Epidermal melanocyte (primary cell): ENCODE measurements at regions not wholly inside any gene's neighbourhood (a gene's known extent, or its start where the extent isn't known, plus 50 kb on each side); places are given as distances from the start of the nearest gene placed in this dataset.
"Not testable (repeated sequence)": the region's sequence is repeated elsewhere in the genome, so short reads cannot be mapped to it uniquely, and the experiment has no call there.

ENCODE experiments used
- DNase-seq: peaks from one replicate; pipeline ENCODE4 v3.0.0; 2011; ENCODE audit warnings: low spot score; ENCODE audit not compliant: insufficient read length

DNA sequence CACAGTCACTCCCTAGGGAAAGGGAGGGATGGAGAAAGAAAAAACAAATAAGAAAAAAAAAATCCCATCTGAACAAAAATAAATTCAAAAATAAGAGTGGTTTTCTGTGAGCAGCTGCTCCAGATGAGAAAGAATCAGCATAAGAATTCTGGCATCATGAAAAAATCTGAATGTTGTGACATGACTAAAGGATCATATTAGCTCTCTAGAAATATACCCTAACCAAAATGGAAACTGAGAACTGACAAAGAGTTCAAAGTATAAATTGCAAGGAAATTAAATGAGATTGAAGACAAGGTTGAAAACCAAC, 579.0 kb downstream of the UQCRFS1 start:
- DNase-seq, result no peak

DNA sequence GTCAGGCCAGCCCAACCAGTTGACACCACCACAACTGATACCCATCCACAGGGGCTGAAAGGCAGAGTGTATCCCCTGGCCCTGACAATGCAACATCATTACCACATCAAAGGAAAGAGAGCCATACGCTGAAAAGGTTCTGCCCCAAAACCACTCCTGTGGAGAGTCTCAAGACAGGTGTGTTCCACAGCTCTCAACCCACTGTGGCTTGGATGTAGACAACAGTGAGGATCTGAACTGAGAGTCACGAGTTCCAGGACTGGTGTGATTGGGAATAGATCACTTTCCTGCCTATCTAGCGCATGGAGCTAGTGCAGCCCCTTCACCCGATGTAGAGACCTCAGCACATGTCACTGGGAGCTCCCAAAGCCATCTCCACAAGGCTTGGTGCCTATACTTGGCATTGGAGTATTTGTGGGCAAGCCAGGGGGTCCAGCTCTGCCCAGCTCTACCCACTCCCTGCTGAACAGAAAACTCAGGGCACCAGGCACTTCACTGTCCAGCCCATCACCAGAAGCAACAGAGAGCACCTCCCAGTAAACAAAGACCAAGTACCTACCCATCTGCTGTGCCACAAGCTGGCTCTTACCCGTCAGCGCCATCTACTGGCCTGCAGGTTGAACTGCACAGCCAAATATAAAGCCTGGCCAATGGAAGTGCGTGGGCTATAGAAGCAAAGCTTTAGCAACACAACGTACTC, 579.5 kb downstream of the UQCRFS1 start:
- no peak for DNase-seq

DNA sequence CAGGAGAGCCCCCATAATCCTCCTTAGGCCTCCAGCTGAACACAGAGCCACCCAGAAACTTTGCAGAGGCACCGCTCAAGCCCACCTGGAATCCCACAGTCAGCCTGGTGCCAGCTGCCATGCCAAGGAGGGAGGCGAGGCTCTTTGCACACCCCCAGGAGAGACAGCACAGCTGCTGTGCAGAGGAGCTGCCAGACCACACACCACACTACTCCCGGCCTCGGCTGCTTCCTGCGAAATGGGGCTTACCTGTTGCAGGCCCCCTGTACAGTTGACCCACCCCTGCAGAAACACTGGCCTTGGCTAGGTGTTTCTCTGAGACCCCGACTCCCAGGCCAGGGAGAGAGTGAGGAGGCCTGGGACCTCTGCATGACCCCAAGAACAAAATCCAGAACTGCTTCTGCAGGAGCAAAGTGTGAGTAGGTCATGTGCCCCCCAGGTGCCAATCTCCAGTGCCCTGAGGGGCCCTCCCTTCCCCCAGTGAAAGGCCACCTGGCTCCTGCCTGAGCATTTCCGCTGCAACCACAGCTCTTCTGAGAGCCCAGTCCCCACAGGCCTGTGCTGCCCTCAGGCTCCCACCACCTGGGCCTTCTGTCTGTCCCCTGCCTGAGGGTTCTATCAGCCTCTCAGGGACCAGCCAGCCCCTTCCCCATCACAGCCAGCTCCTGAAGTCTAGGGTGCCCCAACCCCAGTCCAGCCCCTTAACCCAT, 580.4 kb downstream of the UQCRFS1 start:
- no peak for DNase-seq

DNA sequence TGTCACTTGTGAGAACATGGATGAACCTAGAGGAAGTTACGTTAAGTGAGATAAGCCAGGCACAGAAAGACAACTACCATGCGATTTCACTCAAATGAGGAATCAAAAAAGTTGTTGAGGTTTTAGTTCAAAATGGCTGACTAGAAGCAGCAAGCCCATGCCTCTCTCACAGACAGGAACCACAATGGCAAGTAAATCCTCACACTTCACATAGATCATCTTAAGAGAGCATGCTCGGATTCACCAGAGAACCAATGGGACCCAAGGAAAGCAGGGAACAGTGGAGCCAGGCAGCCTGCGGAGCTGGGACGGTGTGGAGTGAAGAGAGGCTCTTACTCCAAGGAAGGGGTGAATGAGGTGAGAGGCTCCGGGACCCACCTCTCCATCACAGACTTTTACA, 581.0 kb downstream of the UQCRFS1 start:
- DNase-seq, result no peak

DNA sequence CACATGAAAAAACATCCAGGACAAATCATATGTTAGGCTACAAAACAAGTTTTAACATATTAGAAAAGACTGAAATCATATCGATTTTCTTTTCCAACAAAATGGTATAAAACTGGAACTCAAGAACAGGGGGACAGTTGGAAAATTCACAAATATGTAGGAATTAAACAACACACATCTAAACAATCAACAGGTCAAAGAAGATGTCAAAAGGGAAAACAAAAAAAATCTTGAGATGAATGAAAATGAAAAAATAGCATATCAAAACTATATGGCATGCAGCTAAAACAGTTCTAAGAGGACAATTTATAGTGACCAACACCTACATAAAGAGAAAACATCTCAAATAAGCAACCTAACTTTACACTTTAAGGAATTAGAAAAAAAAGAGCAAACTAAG, 585.3 kb downstream of the UQCRFS1 start:
- DNase-seq, result no peak

DNA sequence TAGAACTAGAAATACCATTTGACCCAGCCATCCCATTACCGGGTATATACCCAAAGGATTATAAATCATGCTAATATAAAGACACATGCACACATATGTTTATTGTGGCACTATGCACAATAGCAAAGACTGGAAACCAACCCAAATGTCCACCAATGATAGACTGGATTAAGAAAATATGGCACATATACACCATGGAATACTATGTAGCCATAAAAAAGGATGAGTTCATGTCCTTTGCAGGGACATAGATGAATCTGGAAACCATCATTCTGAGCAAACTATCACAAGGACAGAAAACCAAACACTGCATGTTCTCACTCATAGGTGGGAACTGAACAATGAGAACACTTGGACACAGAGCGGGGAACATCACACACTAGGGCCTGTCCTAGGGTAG, 586.5 kb downstream of the UQCRFS1 start:
- not testable (repeated sequence) for DNase-seq

DNA sequence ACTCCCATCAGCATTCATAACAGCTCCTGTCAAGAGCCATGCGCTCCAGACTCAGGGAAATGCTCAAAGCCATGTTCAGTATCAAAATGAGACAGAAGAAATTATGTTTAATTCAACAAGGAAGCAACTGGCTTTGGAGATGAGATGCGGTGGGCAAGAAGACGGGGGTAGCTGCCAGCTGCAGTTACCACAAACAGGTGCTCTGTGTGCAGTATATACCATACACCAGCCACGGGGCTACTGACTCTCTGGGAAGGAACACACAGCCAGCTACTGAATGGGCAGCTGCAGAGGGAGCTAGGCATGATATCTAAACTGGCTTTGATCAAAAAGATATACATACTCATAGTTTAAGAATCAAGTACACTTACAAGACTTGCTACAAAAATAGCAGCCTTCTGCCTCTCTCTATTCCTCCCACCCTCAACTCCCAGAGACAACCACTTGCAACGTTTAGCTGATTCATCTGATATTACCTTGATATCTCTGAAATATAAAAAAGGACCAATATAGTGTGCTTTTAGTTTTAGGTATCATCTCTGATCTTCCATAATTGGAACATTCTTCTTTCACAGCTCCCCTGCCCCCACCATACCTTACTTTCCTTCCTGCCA, 593.0 kb downstream of the UQCRFS1 start:
- no peak for DNase-seq

DNA sequence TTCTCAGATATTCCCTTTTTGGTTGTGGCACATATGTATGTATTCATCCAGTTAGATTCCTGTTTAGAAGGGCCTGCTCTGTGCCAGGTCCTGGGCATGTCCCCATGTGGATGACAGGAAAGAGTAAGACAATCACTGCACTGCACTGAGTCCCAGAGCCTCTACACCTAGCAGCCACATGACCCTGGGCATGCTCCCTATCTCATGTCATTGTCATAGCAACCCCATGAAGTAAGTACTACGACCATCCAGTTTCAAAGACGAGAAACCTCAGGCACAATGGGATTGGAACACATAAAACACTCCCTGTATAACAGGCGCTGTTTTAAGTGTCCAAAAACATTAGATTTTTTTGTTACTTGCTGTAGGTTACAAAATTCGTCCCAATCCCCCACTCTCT, 594.4 kb downstream of the UQCRFS1 start:
- no peak for DNase-seq

DNA sequence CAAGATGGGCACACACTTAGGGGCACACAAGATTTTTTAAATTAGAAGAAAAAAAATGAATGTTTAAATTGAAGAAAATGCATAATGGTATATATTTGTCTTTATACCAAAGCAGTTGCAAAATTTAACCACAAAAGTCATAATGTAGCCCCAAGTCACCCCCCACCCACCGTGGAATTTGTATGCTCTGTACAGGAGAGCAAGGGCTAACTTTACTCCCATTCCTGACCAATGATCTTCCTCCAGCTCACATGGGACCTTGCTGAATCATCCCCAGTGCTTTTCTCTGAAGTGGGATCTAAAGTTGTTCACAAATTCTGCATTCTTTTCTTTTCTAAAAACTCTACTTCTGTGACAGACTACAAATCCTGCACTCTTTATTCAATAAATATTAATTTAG, 597.0 kb downstream of the UQCRFS1 start:
- DNase-seq, result no peak

DNA sequence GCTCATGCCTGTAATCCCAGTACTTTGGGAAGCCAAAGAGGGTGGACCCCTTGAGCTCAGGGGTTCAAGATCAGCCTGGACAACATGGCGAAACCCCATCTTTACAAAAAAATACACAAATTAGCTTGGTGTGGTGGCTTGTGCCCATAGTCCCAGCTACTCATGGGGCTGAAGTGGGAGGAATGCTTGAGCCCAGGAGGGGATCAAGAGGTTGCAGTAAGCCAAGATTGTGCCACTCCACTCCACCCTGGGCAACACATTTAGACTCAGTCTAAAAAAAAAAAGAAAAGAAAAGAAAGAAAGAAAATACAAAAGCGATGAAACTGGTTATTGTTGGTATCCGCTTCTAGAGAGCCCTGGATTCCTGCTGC, 597.4 kb downstream of the UQCRFS1 start:
- DNase-seq, result no peak

DNA sequence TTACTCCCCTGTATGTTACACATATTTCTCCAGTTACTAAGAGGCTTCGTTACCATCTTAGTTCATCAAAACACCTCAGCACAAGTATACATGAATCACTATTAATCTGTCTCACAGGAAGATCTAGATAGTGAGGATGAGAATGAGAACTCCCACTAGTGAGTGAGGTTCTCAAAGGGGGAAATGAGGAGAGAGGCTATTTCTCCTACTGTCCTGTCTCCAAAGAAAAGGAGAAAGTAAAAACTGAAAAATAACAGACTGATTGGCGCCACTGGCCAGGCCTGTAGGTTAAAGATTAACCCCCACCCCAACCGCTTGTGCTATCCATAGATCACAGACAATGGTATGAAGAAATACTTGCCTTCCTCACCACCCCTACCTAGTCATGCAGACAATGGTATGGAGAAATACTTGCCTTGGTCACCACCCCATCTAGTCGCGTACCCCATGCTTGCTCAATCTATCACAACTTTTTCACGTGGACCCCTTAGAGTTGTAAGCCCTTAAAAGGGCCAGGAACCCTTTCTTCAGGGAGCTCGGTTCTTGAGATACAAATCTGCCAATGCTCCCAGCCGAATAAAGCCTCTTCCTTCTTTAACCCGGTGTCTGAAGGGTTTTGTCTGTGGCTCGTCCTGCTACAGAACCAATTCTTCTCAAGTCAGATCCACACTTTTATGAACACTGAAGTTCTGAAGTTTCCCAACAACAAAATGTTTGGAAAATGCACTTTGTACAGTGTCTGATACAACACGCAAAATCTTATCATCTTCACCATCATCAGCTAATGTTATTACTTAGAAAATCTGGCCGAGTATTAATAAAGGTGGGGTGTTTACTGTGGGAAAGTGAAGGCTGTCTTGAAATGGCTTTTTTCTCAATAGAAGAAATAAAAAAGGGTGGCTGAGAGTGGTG, 598.1 kb downstream of the UQCRFS1 start:
- DNase-seq, result no peak

DNA sequence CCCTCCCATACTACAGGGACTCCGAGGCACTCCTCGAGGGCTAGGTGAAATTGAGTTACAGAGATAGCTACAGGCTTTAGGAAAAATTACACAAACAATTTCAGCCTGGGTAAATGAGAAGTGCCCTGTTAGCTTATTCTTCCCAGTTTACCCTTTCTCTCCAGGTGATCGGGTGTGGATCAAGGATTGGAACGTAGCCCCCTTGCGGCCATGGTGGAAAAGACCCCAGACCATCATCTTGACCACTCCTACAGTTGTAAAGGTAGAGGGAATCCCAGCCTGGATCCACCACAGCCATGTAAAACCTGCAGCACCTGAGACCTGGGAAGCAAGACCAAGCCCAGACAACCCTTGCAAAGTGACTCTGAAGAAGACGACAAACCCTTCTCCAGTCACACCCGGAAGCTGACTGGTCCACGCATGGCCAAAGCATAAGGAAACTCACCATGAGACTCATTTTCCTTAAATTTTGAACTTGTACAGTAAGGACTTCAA, 600.6 kb downstream of the UQCRFS1 start:
- DNase-seq, result no peak

DNA sequence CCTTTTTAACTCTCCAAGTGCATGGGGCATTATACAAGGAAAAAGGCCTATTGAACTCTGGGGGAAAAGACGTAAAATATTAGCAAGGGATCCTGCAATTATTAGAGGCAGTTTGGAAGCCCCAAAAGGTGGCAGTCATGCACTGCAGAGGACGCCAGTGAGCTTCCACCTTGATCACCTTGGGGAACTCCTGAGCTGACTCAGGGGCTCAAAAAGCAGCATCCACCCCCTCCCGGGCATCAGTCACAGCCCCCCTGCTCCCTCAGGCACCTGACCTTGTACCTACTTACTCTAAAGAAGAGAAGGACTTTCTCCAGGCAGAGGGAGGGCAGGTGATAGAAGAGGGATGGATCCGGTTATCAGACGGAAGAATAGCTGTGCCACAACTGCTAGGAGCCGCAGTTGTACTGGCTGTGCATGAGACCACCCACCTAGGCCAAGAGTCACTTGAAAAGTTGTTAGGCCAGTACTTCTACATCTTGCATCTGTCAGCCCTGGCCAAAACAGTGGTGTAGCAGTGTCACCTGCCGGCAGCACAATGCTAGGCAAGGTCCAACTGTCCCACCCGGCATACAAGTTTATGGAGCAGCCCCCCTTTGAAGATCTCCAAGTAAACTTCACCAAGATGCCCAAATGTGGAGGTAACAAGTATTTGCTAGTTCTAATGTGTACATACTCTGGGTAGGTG, 601.6 kb downstream of the UQCRFS1 start:
- not testable (repeated sequence) for DNase-seq

DNA sequence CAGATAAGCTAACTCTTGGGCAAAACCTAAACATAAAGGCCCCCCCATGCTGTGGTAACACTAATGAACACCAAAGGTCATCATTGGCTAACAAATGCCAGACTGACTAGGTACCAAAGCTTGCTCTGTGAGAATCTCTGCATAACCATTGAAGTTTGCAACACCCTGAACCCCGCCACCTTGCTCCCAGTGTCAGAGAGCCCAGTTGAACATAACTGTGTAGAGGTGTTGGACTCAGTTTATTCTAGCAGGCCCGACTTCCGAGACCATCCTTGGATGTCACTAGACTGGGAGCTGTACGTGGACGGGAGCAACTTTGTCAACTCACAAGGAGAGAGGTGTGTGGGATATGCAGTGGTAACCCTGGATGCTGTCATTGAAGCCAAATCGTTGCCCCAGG, 602.2 kb downstream of the UQCRFS1 start:
- no peak for DNase-seq

DNA sequence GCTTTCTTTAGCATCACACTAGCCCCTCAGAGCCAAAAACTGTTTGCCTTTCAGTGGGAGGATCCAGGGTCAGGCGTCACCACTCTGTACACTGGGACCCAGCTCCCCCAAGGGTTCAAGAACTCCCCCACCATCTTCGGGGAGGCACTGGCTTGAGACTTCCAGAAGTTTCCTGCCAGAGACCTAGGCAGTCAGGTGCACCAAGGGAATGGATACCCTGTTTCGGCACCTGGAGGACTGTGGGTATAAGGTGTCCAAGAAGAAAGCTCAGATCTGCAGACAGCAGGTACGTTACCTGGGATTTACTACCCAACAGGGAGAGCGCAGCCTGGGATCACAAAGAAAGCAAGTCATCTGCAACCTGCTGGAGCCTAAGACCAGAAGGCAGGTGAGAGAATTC, 603.0 kb downstream of the UQCRFS1 start:
- DNase-seq, result no peak

DNA sequence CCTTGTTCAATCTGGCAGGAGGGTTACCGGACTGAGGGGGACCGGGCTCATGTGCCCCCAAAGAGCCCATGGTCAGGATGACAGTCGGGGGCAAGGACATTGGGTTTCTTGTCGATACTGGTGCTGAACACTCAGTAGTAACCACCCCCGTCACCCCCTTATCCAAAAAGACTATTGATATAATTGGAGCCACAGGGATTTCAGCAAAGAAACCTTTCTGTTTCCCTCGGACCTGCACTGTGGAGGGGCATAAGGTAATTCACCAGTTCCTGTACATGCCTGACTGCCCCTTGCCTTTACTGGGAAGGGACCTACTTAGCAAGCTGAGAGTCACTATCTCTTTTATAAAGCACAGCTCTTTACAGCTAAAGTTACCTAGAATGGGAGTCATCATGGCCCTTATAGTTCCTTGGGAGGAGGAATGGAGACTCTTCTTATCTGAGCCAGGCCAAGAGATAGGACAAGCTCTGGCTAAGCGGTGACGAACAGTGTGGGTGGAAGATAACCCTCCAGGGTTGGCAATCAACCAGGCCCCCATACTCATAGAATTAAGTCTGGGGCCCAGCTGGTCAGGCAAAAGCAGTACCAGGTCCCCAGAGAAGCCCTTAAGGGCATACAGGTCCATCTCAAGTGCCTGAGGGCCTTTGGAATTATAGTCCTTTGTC, 603.7 kb downstream of the UQCRFS1 start:
- DNase-seq, result no peak

DNA sequence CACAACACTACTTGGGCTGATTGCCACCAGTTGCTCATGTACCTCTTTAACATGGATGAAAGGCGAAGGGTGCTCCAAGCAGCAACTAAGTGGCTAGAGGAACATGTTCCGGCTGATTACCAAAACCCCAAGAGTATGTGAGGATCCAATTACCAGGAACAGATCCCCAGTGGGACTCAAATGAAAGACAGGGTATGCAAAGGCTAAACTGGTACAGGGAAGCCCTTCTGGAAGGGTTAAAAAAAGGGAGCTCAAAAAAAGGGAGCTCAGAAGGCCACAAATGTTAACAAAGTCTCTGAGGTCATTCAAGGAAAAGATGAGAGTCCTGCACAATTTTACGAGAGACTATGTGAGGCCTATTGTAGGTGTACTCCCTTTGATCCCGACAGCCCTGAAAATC, 604.7 kb downstream of the UQCRFS1 start:
- no peak for DNase-seq

DNA sequence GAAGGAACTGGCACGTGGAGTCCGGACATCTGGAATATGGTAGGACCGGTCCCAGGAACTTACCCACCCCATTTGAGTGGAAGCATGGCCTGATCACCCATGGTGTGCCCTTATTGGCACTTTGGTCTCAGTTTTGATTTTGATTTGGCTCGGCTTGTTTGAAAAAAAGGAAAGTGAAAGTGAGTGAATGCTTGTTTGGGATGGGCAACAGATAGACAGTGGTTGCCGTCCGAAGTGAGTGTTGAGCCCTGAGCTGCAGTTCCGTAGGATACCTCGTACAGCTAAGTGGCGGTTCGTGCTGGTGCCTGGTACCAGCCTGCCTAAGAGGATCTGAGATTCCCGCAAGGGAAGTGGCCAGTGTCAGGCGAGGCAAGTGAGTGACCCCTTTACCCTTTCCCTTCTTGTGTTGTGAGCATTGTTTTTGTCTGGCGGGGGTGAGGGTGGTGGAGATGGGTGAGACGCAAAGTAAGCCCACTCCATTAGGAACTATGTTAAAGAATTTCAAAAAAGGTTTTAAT, 605.8 kb downstream of the UQCRFS1 start:
- DNase-seq, result no peak

DNA sequence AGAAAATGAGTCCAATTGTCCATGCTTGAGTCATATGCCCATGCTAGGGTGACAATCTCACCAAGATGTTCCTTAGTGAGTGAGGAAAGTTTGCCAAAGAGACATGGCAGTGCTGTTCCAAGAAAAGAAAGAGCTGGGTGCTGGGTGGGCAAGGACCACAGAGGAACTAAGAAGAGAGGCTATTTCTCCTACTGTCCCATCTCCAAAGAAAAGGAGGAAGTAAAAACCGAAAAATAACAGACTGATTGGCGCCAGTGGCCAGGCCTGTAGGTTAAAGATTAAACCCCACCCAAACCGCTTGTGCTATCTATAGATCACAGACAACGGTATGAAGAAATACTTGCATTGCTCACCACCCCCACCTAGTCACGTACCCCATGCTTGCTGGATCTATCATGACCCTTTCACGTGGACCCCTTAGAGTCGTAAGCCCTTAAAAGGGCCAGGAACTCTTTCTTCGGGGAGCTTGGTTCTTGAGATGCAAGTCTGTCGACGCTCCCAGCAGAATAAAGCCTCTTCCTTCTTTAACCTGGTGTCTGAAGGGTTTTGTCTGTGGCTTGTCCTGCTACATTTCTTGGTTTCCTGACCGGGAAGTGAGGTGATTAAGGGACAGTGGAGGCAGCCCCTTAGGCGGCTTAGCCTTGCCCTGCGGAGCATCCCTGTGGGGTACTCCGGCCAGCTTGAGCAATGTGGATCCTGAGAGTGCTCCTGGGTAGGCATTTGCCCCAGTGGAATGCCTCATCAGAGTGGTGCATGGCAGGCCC, 606.5 kb downstream of the UQCRFS1 start:
- no peak for DNase-seq
